ENCODE measurements at regions not wholly inside any gene's neighbourhood (a gene's known extent, or its start where the extent isn't known, plus 50 kb on each side); places are given as distances from the start of the nearest gene placed in this dataset.
"Not testable (repeated sequence)": the region's sequence is repeated elsewhere in the genome, so short reads cannot be mapped to it uniquely, and the experiment has no call there.

DNA sequence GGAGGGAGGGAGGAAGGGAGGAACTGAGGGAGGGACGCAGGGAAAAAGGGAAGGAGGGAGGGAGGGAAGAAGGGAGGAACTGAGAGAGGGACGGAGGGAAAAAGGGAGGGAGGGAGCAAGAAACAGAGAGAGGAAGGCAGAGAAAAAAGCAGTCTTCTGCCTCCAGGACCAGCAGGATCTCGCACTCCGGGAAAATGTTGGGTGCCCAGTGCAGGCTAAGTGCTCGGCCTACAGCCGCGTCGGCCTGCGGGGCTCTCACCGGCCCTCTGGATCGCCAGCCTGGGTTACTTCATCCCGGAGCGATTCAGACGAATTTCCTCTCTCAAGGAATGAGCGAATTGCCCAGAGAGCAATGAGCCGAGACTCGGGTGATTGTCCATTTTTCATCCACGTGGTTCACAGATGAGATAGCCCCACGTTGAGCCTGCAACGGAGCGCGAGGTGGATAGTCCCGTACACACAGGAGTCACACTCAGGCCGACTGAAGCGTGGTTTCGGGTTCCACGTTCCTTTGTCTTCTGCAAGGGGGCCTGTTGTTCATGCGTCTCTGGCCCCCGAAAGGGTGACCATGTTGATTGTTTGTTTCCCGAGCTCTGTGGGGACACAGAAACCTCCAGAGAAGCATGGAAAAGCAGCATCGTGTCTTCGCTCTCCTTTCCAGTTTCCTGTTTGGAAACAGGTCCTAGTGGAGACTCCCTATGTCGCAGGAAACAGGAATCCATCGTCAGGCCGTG lies 1937.1 kb upstream of the DEFB115 start:
- DNase-seq = not testable (repeated sequence)

DNA sequence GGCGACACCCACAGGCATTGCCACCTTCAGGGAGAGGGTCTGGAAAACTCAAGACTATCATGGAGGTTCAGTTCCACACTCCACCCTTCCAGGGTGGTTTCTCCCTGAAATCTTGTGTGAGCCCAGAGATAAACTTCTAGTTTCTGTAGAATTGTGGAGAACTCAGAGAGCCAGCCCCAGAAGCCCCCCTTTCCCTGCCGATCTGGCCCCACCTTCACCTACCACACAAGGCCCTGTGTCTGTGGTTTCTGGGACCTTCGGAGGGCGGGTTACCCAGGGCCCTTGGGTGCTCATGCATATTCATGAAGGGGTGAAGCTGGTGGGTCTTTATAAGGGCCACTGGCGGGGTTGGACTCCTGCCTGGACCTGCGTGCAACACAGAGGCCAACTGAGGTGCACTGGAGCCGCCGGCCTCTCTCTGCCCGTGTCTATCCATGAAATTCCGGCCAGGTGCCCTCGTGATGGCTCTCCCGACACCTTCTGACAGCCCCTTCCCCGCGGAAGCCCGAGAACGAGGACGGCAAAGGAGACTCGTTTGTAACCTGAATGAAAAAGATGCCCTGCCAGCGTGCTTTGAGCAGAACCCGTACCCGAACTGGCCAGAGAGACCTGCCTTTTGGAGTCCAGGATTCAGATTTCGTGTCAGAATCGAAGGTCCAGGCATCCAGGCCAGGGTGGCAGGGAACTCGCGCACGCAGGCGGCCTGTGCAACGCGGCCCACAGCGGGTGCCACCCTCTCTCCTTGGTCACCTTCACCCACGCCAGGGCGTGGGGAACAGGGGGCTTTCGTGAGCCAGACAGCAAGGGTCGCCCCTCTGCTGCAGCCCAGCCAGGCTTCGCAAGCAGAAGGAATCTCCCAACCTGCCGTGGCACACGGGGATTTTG lies 1933.6 kb upstream of the DEFB115 start:
- DNase-seq = not testable (repeated sequence)

DNA sequence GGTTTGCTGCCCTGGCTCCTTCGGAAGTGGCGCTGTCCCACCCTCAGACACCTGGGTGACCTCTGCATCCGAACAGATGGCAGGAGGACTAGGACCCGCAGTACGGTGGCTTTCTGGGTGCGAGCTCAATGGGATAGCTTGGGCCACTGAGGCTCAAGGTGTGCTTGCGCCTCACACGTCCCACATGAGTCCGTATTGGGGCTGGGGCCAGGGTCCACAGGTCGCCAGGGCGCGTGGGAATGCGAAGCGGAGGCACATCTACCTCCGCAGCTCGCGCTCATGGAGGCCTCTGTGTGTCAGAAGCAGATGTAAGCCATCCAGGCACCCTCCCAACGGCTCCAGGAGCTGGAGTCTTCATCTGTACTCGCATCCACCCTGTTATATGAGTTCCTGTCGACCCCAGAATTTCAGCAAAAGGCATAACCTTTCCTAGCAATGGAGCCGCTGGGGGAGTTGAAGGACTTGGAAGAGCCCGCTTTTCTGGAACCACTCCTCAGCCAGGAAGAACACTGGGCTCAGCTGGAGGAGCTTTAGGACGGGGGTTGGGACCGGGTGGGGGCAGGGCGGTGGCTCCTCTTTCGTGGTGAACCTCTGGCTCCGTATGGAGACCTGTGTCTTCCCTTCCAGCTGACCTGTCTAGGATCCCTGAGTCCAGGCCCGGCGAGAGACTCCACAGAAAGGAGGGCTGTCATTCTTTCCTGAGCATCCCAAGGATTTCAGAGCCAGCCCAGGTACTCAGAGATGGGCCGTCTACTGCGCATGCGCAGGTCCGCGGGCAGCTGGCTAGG lies 1932.8 kb upstream of the DEFB115 start:
- not testable (repeated sequence) for DNase-seq

DNA sequence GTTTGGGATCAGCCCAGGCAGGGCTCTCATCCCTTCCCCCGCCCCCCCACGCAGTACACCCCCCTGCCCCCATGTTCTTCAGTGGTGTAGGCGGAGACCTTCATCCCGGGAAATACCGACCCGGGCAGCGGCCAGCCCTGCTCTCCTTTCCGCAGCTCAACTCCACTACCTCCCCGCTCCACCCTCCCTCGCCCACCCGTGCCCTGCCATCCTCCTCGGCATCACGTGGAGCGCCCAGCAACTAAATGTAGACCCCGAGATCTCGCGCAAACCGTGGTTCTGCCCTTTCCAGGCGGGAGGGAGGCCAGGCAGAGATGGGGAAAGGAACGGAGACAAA lies 1932.2 kb upstream of the DEFB115 start:
- DNase-seq = no peak

DNA sequence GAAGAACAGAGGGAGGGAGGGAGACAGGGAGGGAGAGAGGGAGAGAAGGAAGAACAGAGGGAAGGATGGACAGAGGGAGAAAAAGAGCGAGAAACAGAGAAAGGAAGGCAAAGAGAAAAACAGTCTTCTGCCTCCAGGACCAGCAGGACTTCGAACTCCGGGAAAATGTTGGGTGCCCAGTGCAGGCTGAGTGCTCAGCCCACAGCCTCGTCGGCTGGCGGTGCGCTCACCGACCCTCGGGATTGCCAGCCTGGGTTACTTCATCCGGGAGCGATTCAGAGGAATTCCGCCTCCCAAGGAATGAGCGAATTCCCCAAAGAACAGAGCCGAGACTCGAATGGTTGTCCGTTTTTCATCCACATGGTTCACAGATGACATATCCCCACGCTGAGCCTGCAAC lies 1931.7 kb upstream of the DEFB115 start:
- DNase-seq = not testable (repeated sequence)

DNA sequence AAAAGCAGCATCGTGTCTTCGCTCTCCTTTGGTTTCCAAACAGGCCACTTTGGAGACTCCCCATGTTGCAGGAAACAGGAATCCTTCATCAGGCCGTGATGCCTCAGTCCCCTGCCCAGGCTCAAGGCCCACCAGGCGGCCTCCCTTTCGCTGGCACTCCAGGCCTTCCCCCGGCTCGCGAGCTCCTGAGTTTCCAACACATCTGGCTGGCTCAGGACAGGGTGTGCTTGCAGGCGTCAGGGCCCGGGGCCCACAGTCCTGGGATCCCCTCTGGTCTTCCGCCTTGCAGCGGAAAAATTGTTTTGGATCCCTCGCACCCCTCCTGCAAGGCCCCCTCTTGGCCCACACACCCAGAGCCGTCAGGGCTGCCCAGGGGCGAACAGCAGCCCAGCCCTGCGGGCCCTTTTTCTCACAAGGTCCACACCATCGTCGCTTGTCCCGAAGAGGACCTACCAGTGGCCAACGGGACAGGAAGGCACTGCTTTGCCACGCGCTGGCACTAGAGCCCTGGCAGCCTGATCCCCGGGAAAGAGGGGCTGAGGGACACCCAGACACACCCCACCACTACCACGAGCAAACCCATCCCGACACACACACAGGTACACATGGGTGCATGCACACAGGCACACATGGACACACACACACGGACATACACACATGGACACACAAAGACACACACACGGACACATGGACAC lies 1930.9 kb upstream of the DEFB115 start:
- DNase-seq = no peak

DNA sequence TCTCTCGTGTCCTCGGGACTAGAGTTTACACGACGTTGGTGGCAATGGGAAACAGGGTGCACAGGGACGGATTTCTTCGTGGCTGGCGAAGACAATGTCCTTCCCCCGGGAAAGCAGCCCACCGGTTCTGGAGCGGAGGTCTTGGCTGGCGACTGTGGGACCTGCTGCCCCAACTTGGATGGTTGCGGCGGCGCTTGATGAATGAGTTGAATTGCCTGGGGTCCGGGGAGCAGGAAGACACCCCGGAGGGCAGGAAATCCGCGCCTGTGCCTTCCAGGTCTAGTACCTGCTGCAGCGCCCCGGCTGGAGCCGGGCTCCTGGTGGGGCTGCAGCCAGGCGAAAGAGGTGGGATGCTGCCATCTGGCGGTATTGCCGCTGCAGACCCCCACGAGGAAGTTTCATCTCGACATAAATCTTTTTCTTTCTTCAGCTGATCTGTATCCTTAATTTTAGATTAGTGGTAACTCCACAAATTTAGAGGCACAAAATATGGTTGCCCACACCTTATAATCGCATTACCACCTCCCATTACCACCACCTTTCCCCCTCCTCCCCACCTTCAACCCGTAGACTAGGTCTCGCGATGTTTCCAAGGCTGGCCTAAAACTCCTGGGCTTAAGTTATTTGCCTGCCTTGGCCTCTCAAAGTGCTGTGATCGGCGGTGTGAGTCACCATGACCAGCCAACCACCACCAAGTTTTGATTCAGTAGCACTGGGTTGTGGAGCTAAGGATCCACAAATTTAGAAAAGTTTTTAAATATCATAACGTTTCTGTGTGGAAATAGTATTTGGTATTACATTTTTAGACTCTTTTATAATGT lies 1929.7 kb upstream of the DEFB115 start:
- DNase-seq = not testable (repeated sequence)

DNA sequence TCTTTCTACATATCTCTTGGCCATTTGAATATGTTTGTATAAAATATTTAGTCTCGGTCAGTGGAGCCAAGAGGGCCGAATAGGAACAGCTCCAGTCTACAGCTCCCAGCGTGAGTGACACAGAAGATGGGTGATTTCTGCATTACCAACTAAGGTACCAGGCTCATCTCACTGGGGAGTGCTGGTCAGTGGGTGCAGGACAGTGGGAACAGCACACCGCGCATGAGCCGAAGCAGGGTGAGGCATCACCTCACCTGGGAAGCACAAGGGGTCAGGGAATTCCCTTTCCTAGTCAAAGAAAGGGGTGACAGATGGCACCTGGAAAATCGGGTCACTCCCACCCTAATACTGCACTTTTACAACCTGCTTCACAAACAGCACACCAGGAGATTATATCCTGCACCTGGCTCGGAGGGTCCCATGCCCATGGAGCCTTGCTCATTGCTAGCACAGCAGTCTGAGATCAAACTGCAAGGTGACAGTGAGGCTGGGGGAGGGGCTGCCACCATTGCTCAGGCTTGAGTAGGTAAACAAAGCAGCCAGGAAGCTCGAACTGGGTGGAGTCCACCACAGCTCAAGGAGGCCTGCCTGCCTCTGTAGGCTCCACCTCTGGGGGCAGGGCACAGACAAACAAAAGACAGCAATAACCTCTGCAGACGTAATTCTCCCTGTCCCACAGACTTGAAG lies 1926.9 kb upstream of the DEFB115 start:
- DNase-seq = not testable (repeated sequence)

DNA sequence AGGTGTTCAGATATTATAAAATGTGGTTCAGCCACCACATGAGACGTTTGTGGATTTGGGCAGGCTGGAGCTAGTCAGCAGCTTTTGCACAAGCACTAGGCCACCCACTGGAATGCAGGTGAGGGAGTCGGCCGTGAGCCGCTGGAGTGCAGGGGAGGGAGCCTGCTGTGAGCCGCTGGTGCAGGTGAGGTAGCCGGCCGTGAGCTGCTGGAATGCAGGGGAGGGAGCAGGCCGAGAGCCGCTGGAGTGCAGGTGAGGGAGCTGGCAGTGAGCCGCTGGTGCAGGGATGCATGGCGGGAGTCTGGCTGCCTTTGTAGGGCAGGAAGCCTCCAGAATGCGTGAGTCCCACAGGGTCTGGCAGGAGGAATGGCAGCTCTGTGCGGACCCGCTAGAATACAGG lies 1907.6 kb upstream of the DEFB115 start:
- DNase-seq = no peak

DNA sequence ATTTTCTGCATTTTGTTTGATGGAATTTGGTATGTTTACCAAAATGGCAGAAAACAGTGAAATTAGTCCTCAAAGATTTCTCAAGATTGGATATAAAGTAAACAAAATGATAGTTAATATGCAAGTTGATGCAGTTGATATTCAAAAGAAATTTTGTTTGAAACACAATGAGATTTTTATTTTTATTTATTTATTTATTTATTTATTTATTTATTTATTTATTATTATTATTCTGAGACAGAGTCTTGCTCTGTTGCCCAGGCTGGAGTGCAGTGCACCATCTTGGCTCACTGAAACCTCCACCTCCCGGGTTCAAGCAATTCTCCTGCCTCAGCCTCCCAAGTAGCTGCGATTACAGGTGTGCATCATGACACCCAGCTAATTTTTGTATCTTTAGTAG lies 1881.5 kb upstream of the DEFB115 start:
- DNase-seq = not testable (repeated sequence)

DNA sequence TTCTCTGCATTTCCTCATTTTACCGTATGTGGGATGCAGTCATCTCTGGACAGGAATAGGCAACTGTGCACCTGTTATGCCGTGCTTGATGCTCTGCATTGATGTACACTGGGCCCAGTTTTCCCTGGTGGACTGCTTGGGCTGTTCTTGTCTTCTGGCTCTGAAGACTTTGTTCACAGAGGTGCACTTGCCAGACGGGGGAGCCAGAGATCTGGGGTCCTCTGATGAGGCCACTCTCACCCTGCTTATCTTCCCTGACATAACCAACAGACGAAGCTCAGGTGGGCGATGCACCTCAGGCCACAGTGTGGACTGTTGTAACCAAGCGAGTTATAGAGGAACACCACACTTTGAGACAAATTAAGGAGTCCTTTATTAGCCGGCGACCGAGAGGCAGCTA lies 1864.6 kb upstream of the DEFB115 start:
- DNase-seq = not testable (repeated sequence)

DNA sequence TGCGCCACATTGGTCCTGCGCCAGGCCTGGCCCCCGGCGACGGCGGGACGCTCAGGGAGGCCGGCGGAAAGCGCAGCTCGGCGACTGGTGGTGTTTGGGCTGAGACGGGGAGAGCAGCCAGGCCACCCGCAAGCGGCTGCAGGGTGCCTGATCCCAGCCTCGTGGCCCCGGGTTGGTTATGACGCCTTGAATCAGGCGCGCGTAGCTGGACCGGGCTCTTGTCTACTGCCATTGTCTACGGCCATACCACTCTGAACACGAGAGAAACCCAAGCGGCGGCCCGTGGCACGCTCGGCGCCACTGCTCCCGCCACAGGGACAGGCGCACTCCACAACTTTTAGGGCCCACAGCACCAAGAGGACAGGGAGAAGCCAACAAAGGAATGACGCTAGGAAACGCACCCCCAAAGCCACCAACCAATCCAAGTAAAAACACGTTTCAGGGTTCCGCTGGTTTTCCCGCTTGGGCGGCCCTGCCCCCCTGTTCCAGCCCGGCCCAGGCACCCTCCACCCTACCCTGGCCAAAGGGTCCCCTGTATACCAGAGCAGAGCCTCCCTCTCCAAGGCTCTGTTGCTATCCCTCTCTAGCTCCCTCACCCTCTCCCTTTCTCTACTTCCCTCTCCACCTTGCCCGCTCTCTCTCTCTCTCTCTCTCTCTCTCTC lies 1849.3 kb upstream of the DEFB115 start:
- no peak for DNase-seq

DNA sequence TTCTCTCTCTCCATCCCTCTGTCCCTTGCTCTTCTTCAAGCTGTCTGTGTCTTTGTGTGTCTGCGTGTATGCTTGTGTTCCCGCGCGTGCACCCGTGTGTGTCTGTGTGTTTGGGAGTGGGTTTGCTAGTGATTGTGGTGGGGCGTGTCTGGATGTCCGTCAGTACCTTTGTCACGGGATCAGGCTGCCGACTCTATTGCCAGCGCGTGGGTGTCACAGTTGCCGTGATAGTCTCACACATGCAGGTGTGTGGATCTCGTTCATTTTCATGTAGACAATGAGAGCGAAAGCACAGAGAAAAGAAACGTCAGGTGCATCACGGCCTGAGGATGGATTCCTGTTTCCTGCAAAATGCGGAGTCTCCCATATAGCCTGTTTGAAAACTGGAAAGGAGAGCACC lies 1848.8 kb upstream of the DEFB115 start:
- not testable (repeated sequence) for DNase-seq

DNA sequence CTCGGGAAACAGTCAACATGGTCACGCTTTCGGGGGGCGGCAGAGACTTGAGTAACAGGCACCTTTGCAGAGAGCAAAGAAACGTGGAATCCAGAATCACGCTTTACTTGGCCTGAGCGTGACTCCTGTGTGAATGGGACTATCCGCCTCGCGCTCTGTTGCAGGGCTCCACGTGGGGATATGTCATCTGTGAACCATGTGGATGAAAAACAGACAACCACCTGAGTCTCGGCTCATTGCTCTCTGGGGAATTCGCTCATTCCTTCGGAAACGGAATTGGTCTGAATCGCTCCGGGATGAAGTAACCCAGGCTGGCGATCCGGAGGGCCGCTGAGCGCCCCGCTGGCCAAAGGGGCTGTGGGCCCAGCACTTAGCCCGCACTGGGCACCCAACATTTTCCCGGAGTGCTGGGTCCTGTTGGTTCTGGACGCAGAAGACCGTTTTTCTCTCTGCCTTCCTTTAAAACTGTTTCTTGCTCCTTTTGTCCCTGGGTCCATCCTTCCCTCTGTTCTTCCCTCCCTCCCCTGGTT lies 1848.2 kb upstream of the DEFB115 start:
- DNase-seq = not testable (repeated sequence)

DNA sequence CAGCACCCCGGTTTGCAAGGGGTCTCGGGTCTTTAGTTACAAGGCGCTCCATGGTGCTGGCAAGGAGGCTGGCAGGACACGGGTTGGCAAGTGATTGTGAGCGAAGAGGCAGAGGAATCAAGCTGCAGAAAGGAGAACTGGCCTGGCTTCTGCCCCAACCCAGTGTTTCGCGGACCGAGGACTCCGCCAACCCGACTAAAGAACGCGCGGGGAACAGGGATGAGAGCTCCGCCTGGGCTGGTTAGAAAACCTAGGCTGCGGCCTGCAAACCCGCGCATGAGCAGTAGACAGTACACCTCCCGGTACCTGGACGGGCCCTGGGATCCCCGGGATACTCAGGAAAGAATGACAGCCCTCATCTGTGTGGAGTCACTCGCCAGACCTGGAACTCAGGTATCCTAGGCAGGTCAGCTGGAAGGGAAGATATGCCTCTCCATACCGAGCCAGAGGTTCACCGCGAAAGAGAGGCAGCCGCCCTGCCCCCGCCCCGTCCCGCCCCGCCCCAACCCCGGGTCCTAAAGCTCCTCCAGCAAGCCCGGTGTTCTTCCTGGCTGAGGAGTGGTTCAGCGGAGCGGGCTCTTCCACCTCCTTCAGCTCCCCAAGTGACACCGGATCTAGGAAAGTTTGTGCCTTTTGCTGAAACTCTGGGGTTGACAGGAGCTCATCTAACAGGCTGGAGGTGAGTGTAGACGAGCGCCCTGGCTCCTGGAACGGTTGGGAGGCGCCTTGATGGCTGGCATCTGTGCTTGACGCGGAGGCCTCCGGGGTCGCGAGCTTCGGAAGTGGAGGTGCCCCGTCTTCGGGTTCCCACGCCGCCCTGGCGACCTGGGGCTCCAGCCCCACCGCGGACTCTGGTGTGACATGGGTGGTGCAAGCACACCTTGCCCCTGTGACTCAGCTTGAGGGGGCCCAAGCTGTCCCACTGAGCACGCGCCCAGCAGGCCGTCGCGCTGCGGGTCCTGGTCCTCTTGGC lies 1847.3 kb upstream of the DEFB115 start:
- no peak for DNase-seq

DNA sequence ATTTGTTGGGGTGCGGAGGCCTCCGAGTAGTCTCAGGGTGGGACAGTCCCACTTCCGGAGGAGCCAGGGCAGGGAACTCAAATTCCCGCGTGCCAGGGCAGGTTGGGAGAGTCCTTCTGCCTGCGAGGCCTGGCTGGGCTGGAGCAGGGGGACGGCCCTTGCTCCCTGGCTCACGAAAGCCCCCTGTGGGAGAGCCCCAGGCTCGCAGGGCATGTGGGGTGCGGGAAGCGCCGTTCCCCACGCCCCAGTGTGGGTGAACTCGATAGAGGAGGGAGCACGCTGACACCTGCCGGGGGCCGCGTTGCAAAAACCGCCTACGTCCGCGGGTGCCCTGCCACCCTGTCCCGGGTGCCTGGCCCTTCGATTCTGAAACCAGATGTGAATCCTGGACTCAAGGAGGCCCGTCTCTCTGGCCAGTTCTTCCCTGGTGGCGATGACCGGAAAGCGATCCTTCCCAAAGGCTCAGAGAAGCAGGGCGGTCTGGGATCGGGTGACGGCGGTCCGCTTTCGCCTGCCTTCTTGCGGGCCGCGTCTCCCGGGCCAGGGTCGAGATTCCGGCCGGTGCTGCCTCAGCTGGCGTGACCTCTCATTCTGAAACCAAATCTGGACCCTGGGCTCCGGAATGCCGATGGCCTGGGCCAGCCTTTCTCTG lies 1846.5 kb upstream of the DEFB115 start:
- no peak for DNase-seq

DNA sequence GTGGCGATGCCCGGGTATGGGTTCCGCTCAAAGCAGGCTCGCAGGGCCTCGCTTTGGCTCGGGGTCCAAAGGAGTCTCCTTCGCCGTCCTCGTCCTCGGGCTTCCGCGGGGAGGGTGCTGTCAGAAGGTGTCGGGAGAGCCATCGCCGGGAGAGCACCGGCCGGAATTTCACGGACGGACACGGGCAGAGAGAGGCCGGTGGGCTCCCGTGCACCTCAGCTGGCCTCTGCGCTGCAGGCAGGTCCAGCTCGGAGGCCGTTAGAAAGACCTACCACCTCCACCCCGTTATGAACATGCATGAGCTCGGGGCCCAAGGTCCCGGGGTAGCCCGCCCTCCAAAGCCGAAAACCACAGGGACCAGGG lies 1846.0 kb upstream of the DEFB115 start:
- not testable (repeated sequence) for DNase-seq

DNA sequence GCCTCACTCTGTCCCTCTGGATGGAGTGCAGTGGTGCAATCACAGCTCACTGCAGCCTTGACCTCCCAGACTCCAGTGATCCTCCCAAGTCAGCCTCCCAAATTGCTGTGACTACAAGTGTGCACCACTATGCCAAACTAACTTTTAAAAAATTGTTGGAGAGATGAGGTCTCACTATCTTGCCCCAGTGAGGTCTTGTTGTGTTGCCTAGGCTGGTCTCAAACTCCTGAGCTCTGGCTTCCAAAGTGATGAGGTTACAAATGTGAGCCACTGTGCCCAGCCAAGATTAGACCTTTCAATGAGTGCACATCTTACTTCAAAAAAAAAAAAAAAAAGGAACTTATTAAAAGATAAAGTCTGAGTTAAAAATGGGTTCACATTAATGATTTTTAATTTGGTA lies 1838.1 kb upstream of the DEFB115 start:
- DNase-seq = no peak

Measured in eye (tissue), 1 donor.